Right lobe of liver (tissue), 4 donors: ENCODE measurements at regions not wholly inside any gene's neighbourhood (a gene's known extent, or its start where the extent isn't known, plus 50 kb on each side); places are given as distances from the start of the nearest gene placed in this dataset.

Source experiments
- POLR2A ChIP-seq: fragments of 450-650 bp; IDR thresholded peaks from one replicate; pipeline ENCODE4 v1.6.1; 2017; ENCODE audit warnings: antibody characterized with exemption, mild to moderate bottlenecking
- TF ChIP-seq, protein P1 (sequence below), 4 donors: fragments of 200-600 bp in 3 of 4; fragments of 450-650 bp in 1 of 4; IDR thresholded peaks; one replicate each; pipeline versions ENCODE4 v1.5.1 to v1.8.0; 2016 to 2022; ENCODE audit warnings: antibody characterized with exemption in 4 of 4, mild to moderate bottlenecking in 2 of 4
- donor health status: DM: no; HTN: no; CAD: no.
- donor health status: DM: no; HTN: no; CAD: no.
- donor health status: DM: no; HTN: yes; CAD: no.

DNA sequence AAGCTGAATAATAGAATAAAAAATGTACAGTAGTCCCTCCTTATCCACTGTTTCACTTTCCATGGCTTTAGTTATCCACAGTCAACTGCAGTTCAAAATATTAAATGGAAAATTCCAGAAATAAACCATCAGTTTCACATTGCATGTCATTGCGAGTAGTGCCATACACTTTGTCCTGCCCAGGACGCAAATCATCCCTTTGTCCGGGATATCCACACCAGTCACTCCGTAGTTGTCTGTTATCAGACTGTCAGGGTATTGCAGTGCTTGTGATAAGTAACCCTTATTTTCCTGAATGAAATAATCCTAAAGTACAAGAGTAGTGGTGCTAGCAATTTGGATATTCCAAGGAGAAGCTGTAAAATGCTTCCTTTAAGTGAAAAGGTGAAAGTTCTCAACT, 271.3 kb downstream of the DKK2 start:
- TF ChIP-seq, protein P1, sequence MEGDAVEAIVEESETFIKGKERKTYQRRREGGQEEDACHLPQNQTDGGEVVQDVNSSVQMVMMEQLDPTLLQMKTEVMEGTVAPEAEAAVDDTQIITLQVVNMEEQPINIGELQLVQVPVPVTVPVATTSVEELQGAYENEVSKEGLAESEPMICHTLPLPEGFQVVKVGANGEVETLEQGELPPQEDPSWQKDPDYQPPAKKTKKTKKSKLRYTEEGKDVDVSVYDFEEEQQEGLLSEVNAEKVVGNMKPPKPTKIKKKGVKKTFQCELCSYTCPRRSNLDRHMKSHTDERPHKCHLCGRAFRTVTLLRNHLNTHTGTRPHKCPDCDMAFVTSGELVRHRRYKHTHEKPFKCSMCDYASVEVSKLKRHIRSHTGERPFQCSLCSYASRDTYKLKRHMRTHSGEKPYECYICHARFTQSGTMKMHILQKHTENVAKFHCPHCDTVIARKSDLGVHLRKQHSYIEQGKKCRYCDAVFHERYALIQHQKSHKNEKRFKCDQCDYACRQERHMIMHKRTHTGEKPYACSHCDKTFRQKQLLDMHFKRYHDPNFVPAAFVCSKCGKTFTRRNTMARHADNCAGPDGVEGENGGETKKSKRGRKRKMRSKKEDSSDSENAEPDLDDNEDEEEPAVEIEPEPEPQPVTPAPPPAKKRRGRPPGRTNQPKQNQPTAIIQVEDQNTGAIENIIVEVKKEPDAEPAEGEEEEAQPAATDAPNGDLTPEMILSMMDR (IDR thresholded peaks at IDR 0.05) = no peak
- no peak for TF ChIP-seq POLR2A
